Stimulated activated naive CD4-positive, alpha-beta T cell treated with Interleukin-2 at 50 U/mL for 16 hours (primary cell): ENCODE measurements at regions not wholly inside any gene's neighbourhood (a gene's known extent, or its start where the extent isn't known, plus 50 kb on each side); places are given as distances from the start of the nearest gene placed in this dataset.

Source experiments
- DNase-seq: peaks from one replicate; lab custom pipeline; 2025; lab: John Stamatoyannopoulos, UW

- DNase-seq = no peak
Measured at GRCh38 chr6:112725541-112726085, 378.5 kb downstream of the RFPL4B start.

- no peak for DNase-seq
Measured at GRCh38 chr6:112735129-112735528, 388.0 kb downstream of the RFPL4B start.

DNA sequence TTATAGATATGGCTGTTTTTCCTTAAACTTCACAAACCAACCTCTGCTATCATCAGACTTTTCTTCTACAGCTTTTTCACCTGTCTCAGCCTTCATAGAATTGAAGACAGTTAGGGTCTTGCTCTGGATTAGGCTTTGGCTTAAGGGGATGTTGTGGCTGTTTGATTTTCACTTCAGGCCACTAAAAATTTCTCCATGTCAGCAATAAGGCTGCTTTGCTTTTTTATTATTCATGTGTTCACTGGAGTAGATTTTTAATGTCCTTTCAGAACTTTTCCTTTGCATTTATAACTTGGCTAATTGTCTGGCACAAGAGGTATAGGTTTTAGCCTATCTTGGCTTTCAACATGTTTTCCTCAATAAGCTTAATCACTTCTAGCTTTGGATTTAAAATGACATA, 392.6 kb downstream of the RFPL4B start:
- no peak for DNase-seq

DNA sequence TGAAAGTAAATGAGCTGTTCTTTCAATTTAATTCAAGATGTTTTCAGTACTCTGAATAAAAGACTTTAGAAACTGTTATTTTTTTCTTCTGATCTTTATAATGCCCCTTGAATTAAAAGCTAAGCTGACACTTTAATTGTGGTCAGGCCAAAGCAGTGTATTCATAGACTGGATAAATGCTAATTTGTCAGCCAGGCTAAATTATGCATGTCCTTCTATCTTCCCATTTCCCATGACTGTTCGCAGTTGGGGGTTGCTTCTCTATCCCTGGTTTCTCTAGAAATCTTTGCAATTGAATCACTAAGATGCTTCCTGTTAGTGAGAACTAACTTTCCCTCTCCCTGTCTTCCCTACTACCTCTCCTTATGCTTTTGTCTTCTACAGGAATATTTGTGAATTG, 396.2 kb downstream of the RFPL4B start:
- DNase-seq = no peak

GRCh38 chr6:112744827-112745226, 397.7 kb downstream of the RFPL4B start:
- no peak for DNase-seq

DNA sequence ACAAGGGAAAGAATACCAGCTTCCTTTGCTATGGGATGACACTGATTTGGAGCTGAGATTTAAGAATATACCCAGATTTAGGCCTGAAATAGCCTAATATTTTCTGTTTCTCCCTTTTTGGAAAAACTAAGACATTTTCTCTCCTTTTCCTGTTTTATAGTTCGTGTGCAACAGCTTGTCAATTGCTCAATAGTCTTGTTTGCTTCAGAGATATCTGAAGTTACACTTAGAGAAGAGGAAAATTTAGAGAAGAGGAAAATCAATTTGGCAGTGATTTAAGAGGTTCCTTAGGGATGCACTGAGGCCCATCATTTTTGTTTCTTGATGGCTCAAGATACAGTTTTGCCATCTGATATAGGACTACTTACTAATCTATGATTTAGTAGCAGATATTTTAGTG, 398.6 kb downstream of the RFPL4B start:
- DNase-seq = no peak

DNA sequence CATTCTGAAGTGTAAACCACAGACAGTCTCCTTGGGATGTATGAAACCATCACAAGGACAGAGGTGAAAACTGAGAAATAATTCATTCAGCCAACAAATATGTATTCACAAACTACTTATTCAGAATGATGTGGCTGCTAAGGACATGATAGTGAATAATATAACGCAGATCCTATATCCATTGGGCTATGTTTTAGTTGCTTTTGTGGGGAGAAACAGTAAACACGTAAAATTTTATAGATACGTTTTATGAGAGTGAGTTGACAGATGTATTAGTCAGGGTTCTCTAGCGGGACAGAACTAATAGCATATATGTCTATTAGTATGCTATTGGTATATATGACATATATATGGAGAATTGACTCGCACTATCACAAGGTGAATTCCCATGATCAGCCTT, 402.5 kb downstream of the RFPL4B start:
- no peak for DNase-seq

- DNase-seq = no peak
Measured at GRCh38 chr6:112752305-112752704, 405.2 kb downstream of the RFPL4B start.

- DNase-seq = no peak
Measured at GRCh38 chr6:112752791-112753190, 405.7 kb downstream of the RFPL4B start.

DNA sequence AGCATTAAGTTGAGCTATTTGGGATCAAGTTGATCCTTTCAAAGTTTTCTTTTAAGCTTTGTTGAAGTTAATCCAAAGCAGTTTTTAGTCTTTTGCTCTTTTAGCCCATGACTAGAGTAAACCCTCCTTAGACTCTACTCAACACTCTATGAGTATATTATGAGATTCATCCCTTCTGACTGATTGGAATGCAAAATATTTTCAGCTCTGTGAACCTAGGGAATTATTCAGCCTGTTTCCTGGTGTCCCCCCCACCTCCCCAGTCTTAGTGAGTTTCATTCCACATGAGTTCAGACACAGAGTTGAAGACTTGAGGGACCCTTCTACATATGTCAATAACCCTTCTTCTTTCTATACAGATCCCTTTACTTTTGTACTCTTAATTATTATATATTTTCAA, 413.7 kb downstream of the RFPL4B start:
- DNase-seq = no peak

DNA sequence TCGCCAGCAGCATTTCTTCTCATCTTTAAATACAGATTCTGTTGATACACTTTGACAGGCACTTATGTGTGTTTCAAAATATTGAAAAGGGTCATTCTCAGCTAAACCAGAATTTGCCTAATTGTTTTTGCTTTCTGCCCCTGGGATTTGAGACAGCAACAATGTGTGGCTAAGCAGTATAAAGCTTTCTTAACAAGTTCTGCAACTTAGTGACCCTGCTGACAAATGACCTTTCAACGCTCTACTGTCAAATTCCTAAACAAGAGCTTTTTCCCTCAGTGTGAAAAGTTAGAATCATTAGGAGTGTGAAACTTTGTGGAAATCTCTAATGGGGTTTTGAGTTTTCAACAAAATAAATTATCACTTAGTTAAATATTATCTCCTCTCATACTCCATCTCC, 414.6 kb downstream of the RFPL4B start:
- DNase-seq = no peak

DNA sequence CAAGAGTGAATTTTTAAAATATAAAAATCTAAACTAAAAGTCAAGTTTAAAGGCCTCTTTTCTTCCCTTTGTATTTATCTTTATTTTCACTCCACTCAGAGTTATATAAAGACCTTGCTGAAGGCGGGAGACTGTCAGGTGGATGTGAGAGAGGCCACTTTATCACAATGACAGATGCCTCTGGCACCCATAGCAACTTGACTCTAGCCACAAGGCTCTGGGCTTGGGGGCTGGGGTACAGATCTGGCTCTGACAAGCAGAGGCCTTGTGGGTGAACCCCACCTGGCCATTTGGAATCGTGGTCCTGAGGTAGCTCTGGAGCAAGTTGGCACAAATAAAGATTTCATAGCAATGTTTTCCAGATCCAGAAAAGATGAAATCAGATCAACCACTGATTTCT, 417.2 kb downstream of the RFPL4B start:
- DNase-seq = no peak

DNA sequence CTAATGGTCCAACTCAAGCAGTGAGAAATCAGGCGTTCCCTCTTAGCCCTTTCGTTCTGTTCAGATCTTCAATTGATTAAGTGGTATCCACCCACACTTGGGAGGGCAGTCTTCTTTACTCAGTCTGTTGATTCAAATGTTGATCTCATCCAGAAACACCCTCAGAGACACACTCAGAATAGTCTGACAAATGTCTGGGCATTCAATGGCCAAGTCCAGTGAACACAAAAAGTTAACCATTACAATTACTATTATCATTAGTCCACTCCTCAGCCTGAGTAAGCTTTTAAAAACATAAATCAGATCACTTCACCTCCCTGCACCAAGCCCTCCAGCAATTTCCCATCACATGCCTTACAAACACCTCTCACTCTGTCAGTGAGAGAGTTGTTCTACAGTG, 423.2 kb downstream of the RFPL4B start:
- no peak for DNase-seq

GRCh38 chr6:112773187-112773586, 426.1 kb downstream of the RFPL4B start:
- no peak for DNase-seq

DNA sequence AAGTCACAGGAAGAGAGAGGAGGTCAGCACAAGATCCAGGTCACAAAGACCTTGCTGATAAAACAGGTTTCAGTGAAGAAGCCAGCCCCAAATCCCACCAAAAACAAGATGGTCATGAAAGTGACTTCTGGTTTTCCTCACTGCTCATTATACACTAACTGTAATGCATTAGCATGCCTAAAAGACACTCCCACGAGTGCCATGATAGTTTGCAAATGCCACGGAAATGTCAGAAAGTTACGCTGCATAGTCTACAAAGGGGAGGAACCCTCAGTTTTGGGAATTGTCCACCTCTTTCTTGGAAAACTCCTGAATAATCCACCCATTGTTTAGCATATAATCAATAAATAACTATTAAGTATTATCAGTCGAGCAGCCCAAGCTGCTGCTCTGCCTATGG, 427.2 kb downstream of the RFPL4B start:
- no peak for DNase-seq

GRCh38 chr6:112780498-112781096, 433.5 kb downstream of the RFPL4B start:
- DNase-seq = no peak

- no peak for DNase-seq
Measured at GRCh38 chr6:112781241-112781640, 434.1 kb downstream of the RFPL4B start.

DNA sequence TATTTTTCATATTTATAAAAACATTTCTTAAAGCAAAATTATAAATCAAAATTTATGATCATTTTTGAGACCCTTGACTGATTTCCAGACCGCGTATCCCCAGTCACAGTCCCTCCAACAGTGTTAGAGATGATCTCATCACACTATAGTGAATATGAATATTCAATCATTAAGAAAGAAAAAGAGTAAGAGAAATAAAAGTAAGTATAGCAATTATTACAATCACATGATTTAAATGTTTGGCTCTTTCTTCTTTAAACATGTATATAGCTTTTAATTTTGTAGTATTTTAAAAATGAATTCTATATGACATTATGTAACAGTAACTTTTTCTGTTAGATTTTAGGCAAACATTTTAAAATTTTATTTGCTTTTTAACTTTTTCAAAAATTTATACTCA, 438.3 kb downstream of the RFPL4B start:
- DNase-seq = no peak

DNA sequence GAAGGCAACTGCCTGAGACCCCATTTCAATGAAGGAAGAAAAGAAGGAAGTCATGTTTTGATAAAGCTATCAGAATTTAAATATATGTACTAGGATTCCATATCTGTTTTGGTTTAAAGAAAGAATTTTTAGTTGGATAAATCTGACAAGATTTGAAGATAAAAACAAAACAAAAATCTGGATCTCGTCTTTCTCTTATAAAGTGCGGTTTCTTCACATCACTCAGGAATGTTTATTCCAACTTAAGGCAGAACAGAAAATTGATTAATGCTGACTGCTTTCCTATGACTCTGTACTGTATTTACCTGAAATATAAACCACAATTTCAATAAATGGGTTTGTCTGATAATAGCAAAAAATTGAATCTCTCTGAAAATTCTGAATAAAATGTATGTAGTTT, 439.7 kb downstream of the RFPL4B start:
- no peak for DNase-seq

- DNase-seq = no peak
Measured at GRCh38 chr6:112787371-112787770, 440.2 kb downstream of the RFPL4B start.

GRCh38 chr6:112795316-112795715, 448.2 kb downstream of the RFPL4B start:
- DNase-seq = no peak

DNA sequence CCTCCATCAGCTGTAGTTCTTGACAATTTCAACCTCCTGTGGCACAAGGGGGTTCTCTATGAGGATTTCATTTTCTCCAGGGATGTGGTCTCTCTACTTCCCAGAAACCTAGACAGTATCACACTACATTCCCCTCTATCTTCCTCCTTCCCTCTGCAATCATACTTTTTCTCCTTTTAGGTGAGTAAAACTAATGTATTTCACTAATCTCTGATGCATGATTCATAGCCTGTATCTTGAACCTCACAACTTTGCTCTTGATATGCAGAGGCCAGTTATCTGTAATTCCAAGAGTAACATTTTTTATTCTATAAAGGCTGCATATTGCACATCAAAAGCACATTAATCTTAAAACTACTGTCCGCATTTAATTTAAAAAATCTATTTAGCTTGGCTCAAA, 449.6 kb downstream of the RFPL4B start:
- DNase-seq = no peak

- DNase-seq = no peak
Measured at GRCh38 chr6:112799889-112800288, 452.8 kb downstream of the RFPL4B start.

DNA sequence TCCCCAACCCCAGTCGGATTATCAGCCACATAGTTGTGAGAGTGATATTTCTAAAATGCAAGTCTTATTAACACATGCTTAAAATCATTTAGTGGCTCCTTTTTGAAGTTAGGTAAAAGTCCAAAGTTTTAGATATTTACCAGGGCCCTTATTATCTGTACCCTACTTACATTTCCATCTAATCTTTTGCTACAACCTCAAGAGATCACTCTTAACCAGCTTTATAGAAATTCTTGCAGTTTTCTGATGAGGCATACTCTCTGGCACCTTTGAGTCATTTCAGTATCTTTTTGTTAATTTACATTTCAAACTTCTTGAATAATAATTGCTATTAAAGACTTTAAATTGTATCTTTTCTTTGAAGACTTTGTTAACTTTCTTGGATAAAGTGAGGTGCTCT, 453.3 kb downstream of the RFPL4B start:
- DNase-seq = no peak

DNA sequence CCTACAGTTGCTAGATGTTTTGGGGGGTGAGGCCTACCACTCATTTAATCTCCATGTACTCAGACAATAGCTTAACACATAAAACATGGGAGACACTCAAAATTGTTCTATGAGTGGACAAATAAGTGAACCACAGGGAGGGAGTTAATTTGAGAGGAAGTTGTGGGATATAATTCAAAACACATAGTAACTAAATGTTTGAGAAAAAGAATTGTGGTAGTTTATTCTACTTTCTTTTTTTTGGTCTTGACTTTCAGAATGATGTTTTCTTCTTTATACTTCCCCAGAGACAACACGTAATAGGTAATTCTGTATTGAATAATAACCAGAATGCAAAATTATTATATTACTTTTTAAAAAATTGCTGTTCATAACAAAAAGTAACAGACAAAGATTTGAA, 453.8 kb downstream of the RFPL4B start:
- no peak for DNase-seq
